Right cardiac atrium (tissue), 5 donors: ENCODE measurements at regions not wholly inside any gene's neighbourhood (a gene's known extent, or its start where the extent isn't known, plus 50 kb on each side); places are given as distances from the start of the nearest gene placed in this dataset.

Experiments
- ATAC-seq, 2 donors: fragments of 200-7000 bp; cut with Tn5 transposase; one replicate each; pipeline versions ENCODE4 v1.8.0 to v1.9.1; 2020; ENCODE audit warnings: moderate library complexity in 2 of 2, mild to moderate bottlenecking in 1 of 2
- DNase-seq, 3 donors: peaks; one replicate each; pipeline ENCODE4 v3.0.0-alpha.2; 2020
- H3K27ac ChIP-seq: one replicate; pipeline ENCODE4 v1.5.1; 2013; ENCODE audit warnings: mild to moderate bottlenecking, low read length, control low read depth, moderate library complexity
- H3K27me3 ChIP-seq: one replicate; pipeline ENCODE4 v1.6.1; 2013; ENCODE audit not compliant: control insufficient read depth, insufficient read depth
- H3K4me1 ChIP-seq: one replicate; pipeline ENCODE4 v1.6.1; 2013; ENCODE audit warnings: low read length; ENCODE audit not compliant: control insufficient read depth, insufficient read depth
- H3K4me3 ChIP-seq: one replicate; pipeline ENCODE4 v1.5.1; 2013; ENCODE audit warnings: low read length, control low read depth
- H3K9me3 ChIP-seq: one replicate; pipeline ENCODE4 v1.6.1; 2013; ENCODE audit warnings: low read length; ENCODE audit not compliant: control insufficient read depth
- WGBS: extraction: QIAGEN DNeasy Blood & Tissue Kit; methylation state at CpG from one replicate; pipeline ENCODE4 v1.1.7; 2013; 5-methylcytosine and 5-hydroxymethylcytosine counted together
- intact Hi-C, 4 donors: fragments of 100-400 bp; cut with DNase I; formaldehyde crosslinking; loops; one replicate each; pipeline versions ENCODE4 v1.11.0 to v1.14.0; 2022 to 2023
- donor health status: healthy with polysubstance abuse.
- donor health status: DM: no; HTN: yes; CAD: no.
- donor health status: DM: no; HTN: no; CAD: no.
- donor health status: DM: no; HTN: yes; CAD: no; lungs with severe emphysema.
- donor health status: DM: yes; HTN: yes; CAD: no.

GRCh38 chr13:87923753-87924152 is 252.6 kb downstream of the SLITRK5 start:
- H3K4me1 ChIP-seq, result no peaks in the 10 kb centered on the region
- H3K27ac ChIP-seq, result no peak overlapping the region
- H3K4me3 ChIP-seq, result no peak overlapping the region
- intact Hi-C loops, result no loop called here
- DNase-seq (no peak), ATAC-seq (no peak)
- no peaks in the 10 kb centered on the region for H3K9me3 ChIP-seq
- WGBS, result 35% methylated on average over 3 of the region's 3 CpGs
- no peaks in the 10 kb centered on the region for H3K27me3 ChIP-seq

- no peak overlapping the region for H3K4me3 ChIP-seq
- H3K4me1 ChIP-seq, result no peaks in the 10 kb centered on the region
- no peak for DNase-seq
- intact Hi-C loops, result no loop called here
- H3K27me3 ChIP-seq, result no peaks in the 10 kb centered on the region
- no peak for ATAC-seq
- no peaks in the 10 kb centered on the region for H3K9me3 ChIP-seq
- H3K27ac ChIP-seq, result no peak overlapping the region
- WGBS, result 79% methylated on average over 4 of the region's 4 CpGs
Measured at GRCh38 chr13:87925006-87925405, 253.8 kb downstream of the SLITRK5 start.

GRCh38 chr13:87940776-87941175 is 269.6 kb downstream of the SLITRK5 start:
- WGBS, result 49% methylated on average over 1 of the region's 1 CpG
- no peaks in the 10 kb centered on the region for H3K9me3 ChIP-seq
- intact Hi-C loops, result no loop called here
- no peak overlapping the region for H3K27ac ChIP-seq
- H3K4me1 ChIP-seq, result no peaks in the 10 kb centered on the region
- no peak overlapping the region for H3K4me3 ChIP-seq
- H3K27me3 ChIP-seq, result no peaks in the 10 kb centered on the region
- DNase-seq, result no peak
- ATAC-seq, result no peak

GRCh38 chr13:87941226-87941625 is 270.1 kb downstream of the SLITRK5 start:
- Histone ChIP-seq H3K4me1 (no peaks in the 10 kb centered on the region), H3K27ac (no peak overlapping the region), H3K9me3 (no peaks in the 10 kb centered on the region), H3K4me3 (no peak overlapping the region), H3K27me3 (no peaks in the 10 kb centered on the region)
- intact Hi-C loops, result no loop called here
- WGBS, result 61% methylated on average over 3 of the region's 3 CpGs
- DNase-seq, result no peak
- ATAC-seq, result no peak

- no peaks in the 10 kb centered on the region for H3K27me3 ChIP-seq
- intact Hi-C loops, result no loop called here
- WGBS, result 72% methylated on average over 1 of the region's 1 CpG
- DNase-seq, result no peak
- no peak for ATAC-seq
- H3K9me3 ChIP-seq, result no peaks in the 10 kb centered on the region
- H3K27ac ChIP-seq, result no peak overlapping the region
- H3K4me3 ChIP-seq, result no peak overlapping the region
- H3K4me1 ChIP-seq, result no peaks in the 10 kb centered on the region
Measured at GRCh38 chr13:87942205-87942604, 271.0 kb downstream of the SLITRK5 start.

- no peaks in the 10 kb centered on the region for H3K27me3 ChIP-seq
- 94% methylated on average over 1 of the region's 1 CpG for WGBS
- H3K4me3 ChIP-seq, result no peak overlapping the region
- intact Hi-C loops, result no loop called here
- H3K4me1 ChIP-seq, result no peaks in the 10 kb centered on the region
- ATAC-seq, result no peak
- no peak overlapping the region for H3K27ac ChIP-seq
- no peak for DNase-seq
- no peaks in the 10 kb centered on the region for H3K9me3 ChIP-seq
Measured at GRCh38 chr13:87944038-87944437, 272.9 kb downstream of the SLITRK5 start.

- Histone ChIP-seq H3K27ac (no peak overlapping the region), H3K4me1 (no peaks in the 10 kb centered on the region), H3K9me3 (no peaks in the 10 kb centered on the region), H3K4me3 (no peak overlapping the region), H3K27me3 (no peaks in the 10 kb centered on the region)
- DNase-seq (no peak), ATAC-seq (no peak)
- WGBS, result 62% methylated on average over 2 of the region's 2 CpGs
- intact Hi-C loops, result no loop called here
Measured at GRCh38 chr13:87952377-87952776, 281.2 kb downstream of the SLITRK5 start.

- no peak overlapping the region for H3K4me3 ChIP-seq
- 79% methylated on average over 3 of the region's 3 CpGs for WGBS
- no peak for ATAC-seq
Measured at GRCh38 chr13:87953381-87953780, 282.2 kb downstream of the SLITRK5 start.

GRCh38 chr13:87954091-87954490 is 282.9 kb downstream of the SLITRK5 start:
- WGBS, result 46% methylated on average over 3 of the region's 3 CpGs
- no peak overlapping the region for H3K27ac ChIP-seq
- DNase-seq (no peak), ATAC-seq (no peak)
- no peaks in the 10 kb centered on the region for H3K27me3 ChIP-seq
- H3K9me3 ChIP-seq, result no peaks in the 10 kb centered on the region
- intact Hi-C loops, result no loop called here
- H3K4me1 ChIP-seq, result no peaks in the 10 kb centered on the region
- no peak overlapping the region for H3K4me3 ChIP-seq

More at GRCh38 chr13:87953381-87953780, 282.2 kb downstream of the SLITRK5 start:
- Histone ChIP-seq H3K9me3 (no peaks in the 10 kb centered on the region), H3K27me3 (no peaks in the 10 kb centered on the region), H3K27ac (no peak overlapping the region), H3K4me1 (no peaks in the 10 kb centered on the region)
- intact Hi-C loops, result no loop called here
- no peak for DNase-seq

GRCh38 chr13:87961546-87961945 is 290.4 kb downstream of the SLITRK5 start:
- ATAC-seq, result no peak
- no peak for DNase-seq
- Histone ChIP-seq H3K4me1 (no peaks in the 10 kb centered on the region), H3K27me3 (no peaks in the 10 kb centered on the region), H3K4me3 (no peak overlapping the region), H3K27ac (no peak overlapping the region), H3K9me3 (no peaks in the 10 kb centered on the region)
- WGBS, result 76% methylated on average over 3 of the region's 3 CpGs
- intact Hi-C loops, result no loop called here

GRCh38 chr13:87972568-87972967 is 301.4 kb downstream of the SLITRK5 start:
- no peak for ATAC-seq
- Histone ChIP-seq H3K4me3 (no peak overlapping the region), H3K27ac (no peak overlapping the region), H3K27me3 (no peaks in the 10 kb centered on the region), H3K4me1 (no peaks in the 10 kb centered on the region), H3K9me3 (no peaks in the 10 kb centered on the region)
- no peak for DNase-seq
- intact Hi-C loops, result no loop called here
- 63% methylated on average over 1 of the region's 1 CpG for WGBS

GRCh38 chr13:87975035-87975434 is 303.9 kb downstream of the SLITRK5 start:
- Histone ChIP-seq H3K27ac (no peak overlapping the region), H3K4me3 (no peak overlapping the region), H3K9me3 (no peaks in the 10 kb centered on the region), H3K4me1 (no peaks in the 10 kb centered on the region), H3K27me3 (no peaks in the 10 kb centered on the region)
- intact Hi-C loops, result no loop called here
- DNase-seq (no peak), ATAC-seq (no peak)
- 80% methylated on average over 4 of the region's 4 CpGs for WGBS
